HG02759 (cell line): ENCODE measurements at regions not wholly inside any gene's neighbourhood (a gene's known extent, or its start where the extent isn't known, plus 50 kb on each side); places are given as distances from the start of the nearest gene placed in this dataset.
"Not testable (repeated sequence)": the region's sequence is repeated elsewhere in the genome, so short reads cannot be mapped to it uniquely, and the experiment has no call there.

Experiments used
- ATAC-seq: cut with Tn5 transposase; IDR thresholded peaks from one replicate; pipeline ENCODE4 v1.9.1; 2021; ENCODE audit warnings: mild to moderate bottlenecking, moderate library complexity; ENCODE audit not compliant: unreplicated experiment

- ATAC-seq = not testable (repeated sequence)
Measured at GRCh38 chr18:104264-104663, 54.1 kb upstream of the USP14 start.

DNA sequence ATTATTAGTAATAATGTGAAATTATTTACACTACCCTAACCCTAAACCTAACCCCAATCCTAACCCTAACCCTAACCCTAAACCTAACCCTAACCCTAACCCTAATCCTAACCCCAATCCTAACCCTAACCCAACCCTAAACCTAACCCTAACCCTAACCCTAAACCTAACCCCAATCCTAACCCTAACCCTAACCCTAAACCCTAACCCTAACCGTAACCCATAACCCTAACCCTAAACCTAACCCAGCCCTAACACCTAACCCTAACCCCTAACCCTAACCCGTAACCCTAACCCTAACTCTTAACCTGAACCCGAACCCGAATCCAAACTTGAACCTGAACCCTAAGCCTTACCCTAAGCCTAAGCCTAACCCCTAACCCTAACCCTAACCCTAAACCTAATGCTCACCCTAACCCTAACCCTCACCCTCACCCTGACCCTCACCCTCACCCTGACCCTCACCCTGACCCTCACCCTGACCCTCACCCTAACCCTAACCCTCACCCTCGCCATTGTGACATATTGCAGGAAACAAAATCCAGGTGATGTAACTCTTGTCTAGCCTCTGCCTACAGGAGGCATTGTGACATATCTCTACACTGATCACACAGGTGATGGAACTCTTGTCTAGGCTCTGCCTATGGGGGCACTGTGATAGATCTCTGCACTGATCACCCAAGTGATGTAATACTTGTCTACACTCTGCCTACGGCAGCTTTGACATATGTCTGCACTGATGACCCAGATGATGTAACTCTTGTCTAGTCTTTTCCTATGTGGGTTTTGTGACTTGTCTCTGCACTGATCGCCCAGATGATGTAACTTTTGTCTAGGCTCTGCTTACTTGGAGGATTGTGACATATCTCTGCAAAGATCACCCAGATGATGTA, 53.0 kb upstream of the USP14 start:
- not testable (repeated sequence) for ATAC-seq

DNA sequence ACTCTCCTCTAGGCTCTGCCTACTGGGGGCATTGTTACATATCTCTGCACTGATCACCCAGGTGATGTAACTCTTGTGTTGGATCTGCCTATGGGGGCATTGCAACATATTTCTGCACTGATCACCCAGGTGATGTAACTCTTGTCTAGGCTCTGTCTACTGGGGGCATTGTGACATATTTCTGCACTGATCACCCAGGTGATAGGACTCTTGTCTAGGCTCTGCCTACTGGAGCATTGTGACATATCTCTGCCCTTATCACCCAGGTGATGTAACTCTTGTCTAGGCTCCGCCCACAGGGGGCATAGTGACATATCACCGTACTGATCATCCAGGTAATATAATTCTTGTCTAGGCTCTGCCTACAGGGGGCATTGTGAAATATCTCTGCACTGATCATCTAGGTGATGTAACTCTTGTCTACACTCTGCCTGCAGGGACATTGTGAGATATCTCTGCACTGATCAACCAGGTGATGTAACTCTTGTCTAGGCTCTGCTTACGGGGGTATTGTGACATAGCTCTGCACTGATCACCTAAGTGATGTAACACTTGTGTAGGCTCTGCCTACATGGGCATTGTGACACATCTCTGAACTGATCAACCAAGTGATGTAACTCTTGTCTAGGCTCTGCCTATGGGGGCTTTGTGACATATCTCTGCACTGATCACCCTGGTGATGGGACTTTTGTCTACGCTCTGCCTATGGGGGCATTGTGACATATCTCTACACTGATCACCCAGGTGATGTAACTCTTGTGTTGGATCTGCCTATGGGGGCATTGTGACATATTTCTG, 52.1 kb upstream of the USP14 start:
- ATAC-seq = not testable (repeated sequence)

DNA sequence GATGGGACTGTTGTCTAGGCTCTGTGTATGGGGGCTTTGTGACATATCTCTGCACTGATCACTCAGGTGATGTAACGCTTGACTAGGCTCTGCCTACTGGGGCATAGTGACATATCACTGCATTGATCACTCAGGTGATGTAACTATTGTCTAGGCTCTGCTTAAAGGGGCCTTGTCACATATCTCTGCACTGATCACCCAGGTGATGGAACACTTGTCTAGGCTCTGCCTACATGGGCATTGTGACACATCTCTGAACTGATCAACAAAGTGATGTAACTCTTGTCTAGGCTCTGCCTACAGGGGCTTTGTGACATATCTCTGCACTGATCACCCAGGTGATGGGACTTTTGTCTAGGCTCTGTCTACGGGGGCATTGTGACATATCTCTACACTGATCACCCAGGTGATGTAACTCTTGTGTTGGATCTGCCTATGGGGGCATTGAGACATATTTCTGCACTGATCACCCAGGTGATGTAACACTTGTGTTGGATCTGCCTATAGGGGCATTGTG, 51.4 kb upstream of the USP14 start:
- ATAC-seq = not testable (repeated sequence)

DNA sequence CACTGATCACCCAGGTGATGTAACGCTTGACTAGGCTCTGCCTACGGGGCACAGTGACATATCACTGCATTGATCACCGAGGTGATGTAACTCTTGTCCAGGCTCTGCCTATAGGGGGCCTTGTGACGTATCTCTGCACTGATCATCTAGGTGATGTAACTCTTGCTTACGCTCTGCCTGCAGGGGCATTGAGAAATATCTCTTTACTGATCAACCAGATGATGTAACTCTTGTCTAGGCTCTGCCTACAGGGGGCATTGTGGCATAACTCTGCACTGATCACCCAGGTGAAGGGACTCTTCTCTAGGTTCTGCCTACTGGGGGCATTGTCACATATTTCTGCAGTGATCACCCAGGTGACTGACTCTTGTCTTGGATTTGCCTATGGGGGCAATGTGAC, 50.9 kb upstream of the USP14 start:
- ATAC-seq = not testable (repeated sequence)

- peak; percentile 51 for ATAC-seq
Measured at GRCh38 chr18:107947-108664, 50.3 kb upstream of the USP14 start.
